Activated naive CD8-positive, alpha-beta T cell treated with anti-CD3 and anti-CD28 coated beads, Interleukin-2, amount 50 U/mL, for 24 hours (primary cell): ENCODE measurements at regions not wholly inside any gene's neighbourhood (a gene's known extent, or its start where the extent isn't known, plus 50 kb on each side); places are given as distances from the start of the nearest gene placed in this dataset.

Source experiments
- ATAC-seq: fragments of 150-1000 bp; cut with Tn5 transposase; one replicate; pipeline ENCODE4 v1.10.0; 2021
- DNase-seq: peaks from one replicate; pipeline ENCODE4 v3.0.0; 2021
- H3K27ac Mint-ChIP-seq: one replicate; pipeline ENCODE4 v1.8.0; 2021; ENCODE audit warnings: mild to moderate bottlenecking, mixed read lengths
- H3K27me3 Mint-ChIP-seq: one replicate; pipeline ENCODE4 v1.8.0; 2021; ENCODE audit warnings: mixed read lengths
- H3K36me3 Mint-ChIP-seq: one replicate; pipeline ENCODE4 v1.8.0; 2021; ENCODE audit warnings: low read depth, mixed read lengths
- H3K4me1 Mint-ChIP-seq: one replicate; pipeline ENCODE4 v1.8.0; 2021; ENCODE audit warnings: mixed read lengths
- H3K4me3 Mint-ChIP-seq: one replicate; pipeline ENCODE4 v1.8.0; 2021; ENCODE audit warnings: mild to moderate bottlenecking, moderate library complexity, mixed read lengths
- H3K9me3 Mint-ChIP-seq: one replicate; pipeline ENCODE4 v1.8.0; 2021; ENCODE audit warnings: mixed read lengths

DNA sequence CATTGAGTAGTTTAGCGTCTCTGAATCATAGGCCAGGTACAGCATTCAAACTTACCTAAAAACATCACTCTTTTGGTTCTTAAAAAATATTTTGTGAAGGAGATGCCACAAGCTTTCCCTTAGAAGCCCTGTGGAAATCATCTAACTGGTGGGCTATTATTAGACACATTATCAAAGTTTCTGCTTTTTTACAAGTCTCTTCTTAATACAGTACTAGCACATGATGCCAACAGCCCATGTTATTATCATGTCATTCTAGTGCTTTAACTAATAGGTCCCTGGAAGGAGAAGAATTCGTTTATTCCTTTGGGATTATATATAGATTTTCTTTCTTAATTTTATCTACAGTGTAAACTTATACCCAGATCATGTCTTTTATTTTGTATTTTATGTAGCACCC is 146.0 kb upstream of the PTPRK start:
- ATAC-seq (no peak), DNase-seq (no peak)
- H3K27me3 Mint-ChIP-seq: peaks cover 14% of the 10 kb centered on the region
- H3K9me3 Mint-ChIP-seq: no peaks in the 10 kb centered on the region
- no peak overlapping the region for H3K4me3 Mint-ChIP-seq
- H3K4me1 Mint-ChIP-seq: no peaks in the 10 kb centered on the region
- H3K27ac Mint-ChIP-seq: no peak overlapping the region
- no peaks in the 10 kb centered on the region for H3K36me3 Mint-ChIP-seq

DNA sequence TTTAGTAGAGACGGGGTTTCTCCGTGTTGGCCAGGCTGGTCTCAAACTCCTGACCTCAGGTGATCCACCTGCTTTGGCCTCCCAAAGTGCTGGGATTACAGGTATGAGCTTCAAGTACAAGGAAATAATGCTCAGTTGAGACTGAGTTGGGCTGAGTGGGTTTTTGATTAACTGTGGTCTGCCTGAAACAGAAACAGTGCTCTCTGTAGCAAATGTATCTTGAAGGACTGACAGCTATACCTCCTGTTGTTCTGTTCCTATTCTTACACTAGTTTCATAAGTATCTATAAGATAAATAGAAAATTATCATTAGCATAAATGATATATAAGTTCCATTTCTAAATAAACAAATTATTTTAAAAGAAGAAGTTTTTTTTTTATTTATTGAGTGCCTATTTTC is 142.8 kb upstream of the PTPRK start:
- H3K36me3 Mint-ChIP-seq: peaks cover 1% of the 10 kb centered on the region
- ATAC-seq: no peak

DNA sequence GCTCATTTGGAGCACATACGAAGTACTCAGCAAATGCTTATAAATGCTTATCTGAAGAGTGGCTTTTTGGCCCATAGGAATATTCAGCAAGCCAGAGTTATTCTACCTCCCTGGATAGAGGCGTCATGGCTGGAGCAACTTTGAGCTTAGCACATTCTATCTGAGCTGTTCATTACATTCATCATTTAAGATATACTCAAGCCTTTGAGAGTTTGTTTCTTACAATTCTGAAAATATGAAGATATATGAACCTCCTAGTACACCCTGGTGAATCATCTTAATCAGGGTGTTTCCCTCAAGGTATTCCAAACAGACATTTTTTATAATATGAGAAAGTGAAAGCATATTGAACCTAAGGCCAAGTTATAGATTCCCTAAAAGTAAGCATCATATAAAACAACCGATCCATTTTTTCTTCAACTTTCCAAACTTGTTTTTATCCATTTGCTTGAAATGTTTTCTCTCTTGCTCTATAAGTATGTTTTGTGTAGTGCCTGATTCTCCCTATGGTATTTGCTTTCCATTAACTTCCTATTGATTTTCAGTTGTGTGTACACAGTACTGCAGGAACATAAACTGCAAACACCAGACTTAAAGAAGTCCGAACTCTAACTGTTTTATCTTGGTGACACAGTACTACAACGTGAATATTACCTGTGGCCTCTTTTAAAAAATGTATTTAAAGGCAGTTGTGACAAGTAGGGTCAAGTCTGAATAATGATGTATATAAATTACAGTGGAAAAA is 139.7 kb upstream of the PTPRK start:
- Mint-ChIP-seq H3K36me3 (peaks cover 3% of the 10 kb centered on the region), H3K4me3 (no peak overlapping the region), H3K27ac (no peak overlapping the region), H3K4me1 (peaks cover 52% of the 10 kb centered on the region), H3K9me3 (no peaks in the 10 kb centered on the region), H3K27me3 (peaks cover 5% of the 10 kb centered on the region)
- ATAC-seq (no peak), DNase-seq (no peak)

More for the DNA sequence above, 142.8 kb upstream of the PTPRK start:
- Mint-ChIP-seq H3K27ac (no peak overlapping the region), H3K9me3 (no peaks in the 10 kb centered on the region), H3K4me1 (peaks cover 24% of the 10 kb centered on the region), H3K4me3 (no peak overlapping the region), H3K27me3 (peaks cover 7% of the 10 kb centered on the region)
- no peak for DNase-seq

DNA sequence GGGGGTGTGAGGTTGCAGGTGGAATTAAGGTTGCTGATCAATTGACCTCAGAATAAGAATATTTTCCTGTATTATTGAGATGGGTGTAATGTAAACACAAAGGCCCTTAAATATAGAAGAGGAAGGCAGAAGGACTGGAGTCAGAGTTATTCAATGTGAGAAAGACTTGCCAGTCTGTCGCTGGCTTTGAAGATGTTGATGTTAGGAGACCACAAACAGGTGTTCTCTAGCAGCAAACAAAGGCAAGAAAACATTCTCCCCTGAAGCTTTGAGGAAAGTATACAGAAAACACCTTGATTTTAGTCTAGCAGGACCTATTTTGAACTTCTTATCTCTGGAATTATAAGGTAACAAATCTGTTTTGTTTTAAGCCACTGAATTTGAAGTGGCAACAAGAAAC is 138.9 kb upstream of the PTPRK start:
- no peak overlapping the region for H3K27ac Mint-ChIP-seq
- peaks cover under 1% of the 10 kb centered on the region for H3K27me3 Mint-ChIP-seq
- H3K4me1 Mint-ChIP-seq: peaks cover 58% of the 10 kb centered on the region
- peaks cover 3% of the 10 kb centered on the region for H3K36me3 Mint-ChIP-seq
- DNase-seq: no peak
- H3K9me3 Mint-ChIP-seq: no peaks in the 10 kb centered on the region
- no peak for ATAC-seq
- H3K4me3 Mint-ChIP-seq: no peak overlapping the region

DNA sequence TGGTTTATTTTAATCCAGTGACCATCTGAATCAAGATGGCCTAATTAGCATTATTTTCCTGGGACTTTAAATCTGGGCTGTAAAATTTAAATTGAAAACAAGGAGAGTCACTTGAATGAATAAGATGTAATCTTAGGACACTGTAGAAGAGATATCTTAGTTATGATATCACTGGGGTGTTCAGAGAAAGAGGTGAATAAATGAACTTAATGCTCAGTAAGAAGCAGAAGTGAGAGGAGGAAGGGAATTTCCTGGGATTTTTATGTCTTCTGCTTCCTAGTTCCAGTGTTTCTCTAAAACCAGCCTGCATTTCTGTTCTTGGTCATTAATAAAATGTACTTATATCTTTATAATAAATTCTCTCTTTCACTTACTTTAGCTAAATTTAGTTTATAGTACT is 136.8 kb upstream of the PTPRK start:
- Mint-ChIP-seq H3K4me1 (peaks cover 60% of the 10 kb centered on the region), H3K4me3 (peak overlapping the region; percentile 30), H3K27me3 (no peaks in the 10 kb centered on the region), H3K36me3 (peaks cover 3% of the 10 kb centered on the region), H3K27ac (peak overlapping the region; percentile 88), H3K9me3 (no peaks in the 10 kb centered on the region)
- no peak for ATAC-seq
- DNase-seq: no peak

DNA sequence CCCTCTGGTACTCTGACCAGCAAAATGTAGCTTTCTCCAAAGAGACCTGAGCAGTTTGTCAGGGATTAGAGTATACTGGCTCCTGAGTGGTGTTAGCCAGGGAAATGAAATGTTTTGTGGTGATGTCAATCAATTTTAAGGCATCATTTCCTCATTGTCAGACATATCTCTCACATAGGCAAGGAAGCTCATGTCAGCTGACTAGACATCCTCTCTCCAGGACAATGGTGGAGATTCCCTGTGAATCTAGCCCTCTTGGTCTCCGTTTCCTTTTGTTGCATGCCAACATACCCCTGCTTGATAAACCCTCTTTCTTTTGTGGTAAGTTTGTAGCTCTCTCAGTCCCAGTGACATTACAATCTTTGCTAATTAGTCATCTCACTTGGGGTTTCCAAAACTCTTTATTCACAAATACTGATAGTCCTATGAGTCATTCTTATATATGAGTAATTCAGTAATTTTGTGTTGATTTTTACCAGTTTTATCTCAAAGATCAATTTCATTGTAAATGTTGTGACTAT is 135.6 kb upstream of the PTPRK start:
- DNase-seq: peak; percentile 8
- peak overlapping the region; percentile 94 for H3K27ac Mint-ChIP-seq
- H3K36me3 Mint-ChIP-seq: peaks cover 3% of the 10 kb centered on the region
- ATAC-seq: peak; percentile 97
- no peaks in the 10 kb centered on the region for H3K9me3 Mint-ChIP-seq
- peaks cover 2% of the 10 kb centered on the region for H3K27me3 Mint-ChIP-seq
- H3K4me3 Mint-ChIP-seq: peak overlapping the region; percentile 46
- H3K4me1 Mint-ChIP-seq: peaks cover 60% of the 10 kb centered on the region

DNA sequence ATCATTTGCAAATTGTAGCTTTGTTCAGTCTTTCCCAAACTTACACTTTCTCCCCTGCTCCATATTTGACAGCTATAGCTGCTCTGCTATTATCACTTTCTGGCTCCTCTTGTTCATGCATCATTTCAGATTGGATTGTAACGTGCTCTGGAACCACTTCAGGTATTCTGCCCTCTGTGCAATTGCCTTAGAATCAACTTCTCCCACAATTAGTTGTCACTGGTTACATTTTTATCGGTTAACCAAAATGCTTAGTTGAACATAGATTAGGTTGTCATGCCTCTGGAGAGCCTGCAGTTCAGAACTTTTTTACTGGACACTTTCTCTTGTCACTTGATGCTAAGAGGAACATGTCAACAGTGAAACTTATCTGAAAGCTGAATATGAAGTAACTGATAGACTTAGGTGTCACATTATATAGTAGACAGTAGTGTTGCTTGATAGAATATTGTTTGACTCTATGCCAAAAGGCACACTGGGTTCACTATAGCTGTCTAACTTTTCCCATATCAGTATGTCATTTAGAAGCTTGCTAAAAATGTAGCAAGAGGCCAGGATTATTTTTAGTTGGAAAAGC is 127.7 kb upstream of the PTPRK start:
- peaks cover 16% of the 10 kb centered on the region for H3K4me1 Mint-ChIP-seq
- no peak overlapping the region for H3K4me3 Mint-ChIP-seq

DNA sequence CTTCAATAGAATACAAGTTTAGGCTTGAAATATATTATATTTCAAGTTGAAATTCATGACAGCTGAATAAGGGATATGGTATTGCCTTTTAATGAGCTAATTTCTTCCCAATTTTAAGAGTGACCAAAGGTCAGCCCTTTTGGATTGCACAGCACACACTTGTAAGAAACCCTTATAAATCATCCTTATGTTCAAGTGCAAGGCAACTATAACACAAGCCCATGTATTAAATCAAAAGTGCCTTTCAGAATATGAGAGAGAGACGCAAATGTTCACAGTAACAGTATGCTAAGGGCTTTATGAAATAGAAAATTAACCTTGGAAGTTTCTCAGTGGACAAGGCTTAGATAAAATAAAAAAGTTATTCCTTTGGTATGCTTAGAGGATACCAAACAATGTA is 121.7 kb upstream of the PTPRK start:
- Mint-ChIP-seq H3K36me3 (no peaks in the 10 kb centered on the region), H3K27me3 (peaks cover 5% of the 10 kb centered on the region), H3K9me3 (no peaks in the 10 kb centered on the region), H3K27ac (no peak overlapping the region), H3K4me3 (no peak overlapping the region), H3K4me1 (no peaks in the 10 kb centered on the region)
- ATAC-seq: no peak
- DNase-seq: no peak

More for the DNA sequence above, 127.7 kb upstream of the PTPRK start:
- Mint-ChIP-seq H3K27ac (no peak overlapping the region), H3K9me3 (no peaks in the 10 kb centered on the region), H3K36me3 (no peaks in the 10 kb centered on the region), H3K27me3 (peaks cover 4% of the 10 kb centered on the region)
- ATAC-seq: no peak
- no peak for DNase-seq

DNA sequence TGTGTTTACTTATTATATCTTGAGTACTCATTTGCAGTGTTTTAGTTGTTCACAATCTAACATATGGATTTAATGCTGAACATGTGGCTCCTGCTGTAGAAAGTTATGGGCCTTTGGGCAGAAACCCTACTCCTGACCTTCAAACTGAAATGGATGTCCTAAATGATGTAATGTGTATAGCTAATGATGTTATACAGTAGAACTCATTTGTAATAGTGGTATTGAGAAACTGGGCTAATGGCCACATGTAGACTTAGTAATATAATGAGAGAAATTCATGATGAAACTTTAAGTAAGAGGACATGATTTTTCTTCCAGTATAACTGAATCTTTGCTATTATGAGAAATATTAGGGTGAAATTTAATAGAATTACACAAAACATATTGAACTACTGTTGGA is 121.3 kb upstream of the PTPRK start:
- Mint-ChIP-seq H3K4me1 (no peaks in the 10 kb centered on the region), H3K9me3 (no peaks in the 10 kb centered on the region), H3K36me3 (no peaks in the 10 kb centered on the region), H3K27me3 (peaks cover 9% of the 10 kb centered on the region), H3K27ac (no peak overlapping the region), H3K4me3 (no peak overlapping the region)
- ATAC-seq: no peak
- no peak for DNase-seq

DNA sequence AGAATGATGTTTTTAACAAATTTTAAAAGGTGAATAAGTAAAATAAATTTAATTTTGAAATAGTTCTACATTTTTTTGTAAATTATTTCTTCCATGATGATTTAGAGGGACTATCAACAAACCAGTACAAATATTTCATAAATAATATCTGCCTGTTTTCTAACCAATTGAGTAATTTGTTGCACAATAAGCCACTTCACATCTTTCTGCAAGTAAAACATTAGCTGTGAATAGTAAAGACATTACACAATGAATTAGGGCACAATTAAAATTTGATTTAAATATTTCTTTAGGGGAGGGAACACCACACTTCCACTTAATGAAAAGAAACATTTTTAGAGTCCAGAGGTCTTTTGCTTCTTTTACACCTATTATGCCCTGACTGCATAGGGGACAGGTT is 118.4 kb upstream of the PTPRK start:
- ATAC-seq (no peak), DNase-seq (no peak)
- H3K9me3 Mint-ChIP-seq: no peaks in the 10 kb centered on the region
- H3K4me3 Mint-ChIP-seq: no peak overlapping the region
- no peak overlapping the region for H3K27ac Mint-ChIP-seq
- no peaks in the 10 kb centered on the region for H3K36me3 Mint-ChIP-seq
- H3K27me3 Mint-ChIP-seq: peaks cover 14% of the 10 kb centered on the region
- no peaks in the 10 kb centered on the region for H3K4me1 Mint-ChIP-seq

DNA sequence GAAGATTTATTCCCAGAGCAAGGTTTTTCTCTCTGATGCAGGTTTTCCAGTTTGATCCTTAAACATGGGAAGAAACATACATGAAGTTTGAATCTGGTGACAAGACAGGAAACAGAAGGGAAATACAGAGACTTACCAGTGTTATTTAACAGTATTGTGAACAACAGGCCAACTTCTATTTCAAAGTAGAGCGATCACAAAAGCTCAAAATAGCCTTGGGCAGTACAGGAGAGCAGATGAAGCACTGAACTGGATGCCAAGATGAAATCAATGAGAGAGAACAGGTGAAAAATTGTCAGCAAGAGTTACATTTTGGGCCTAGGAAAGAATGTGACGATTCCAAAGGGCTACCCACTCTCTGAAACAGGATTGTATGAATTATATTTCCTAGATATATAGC is 114.8 kb upstream of the PTPRK start:
- Mint-ChIP-seq H3K36me3 (no peaks in the 10 kb centered on the region), H3K4me1 (no peaks in the 10 kb centered on the region), H3K4me3 (no peak overlapping the region), H3K27ac (no peak overlapping the region), H3K9me3 (no peaks in the 10 kb centered on the region), H3K27me3 (peaks cover 15% of the 10 kb centered on the region)
- ATAC-seq (no peak), DNase-seq (no peak)

DNA sequence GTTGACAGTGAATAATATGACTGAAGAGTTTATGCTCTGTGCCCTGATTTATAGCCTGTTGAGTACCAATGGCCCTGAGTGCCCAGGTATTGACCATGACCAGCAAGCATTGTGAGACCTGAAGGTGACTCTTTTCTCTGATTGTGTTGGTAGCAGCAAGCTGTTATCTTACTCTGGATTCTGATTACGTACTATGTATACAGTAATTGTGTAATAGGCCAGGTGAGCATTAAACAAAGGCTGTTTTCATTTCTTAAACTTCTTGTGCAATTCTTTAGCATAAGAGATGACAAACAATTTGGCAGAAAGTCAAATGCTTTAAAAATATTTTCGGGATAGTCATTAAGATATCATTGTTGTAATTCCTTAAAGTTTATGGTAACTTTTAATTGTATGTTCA is 111.7 kb upstream of the PTPRK start:
- Mint-ChIP-seq H3K4me3 (no peak overlapping the region), H3K36me3 (no peaks in the 10 kb centered on the region), H3K4me1 (no peaks in the 10 kb centered on the region), H3K27me3 (peaks cover 12% of the 10 kb centered on the region), H3K9me3 (no peaks in the 10 kb centered on the region), H3K27ac (no peak overlapping the region)
- DNase-seq: no peak
- ATAC-seq: no peak

DNA sequence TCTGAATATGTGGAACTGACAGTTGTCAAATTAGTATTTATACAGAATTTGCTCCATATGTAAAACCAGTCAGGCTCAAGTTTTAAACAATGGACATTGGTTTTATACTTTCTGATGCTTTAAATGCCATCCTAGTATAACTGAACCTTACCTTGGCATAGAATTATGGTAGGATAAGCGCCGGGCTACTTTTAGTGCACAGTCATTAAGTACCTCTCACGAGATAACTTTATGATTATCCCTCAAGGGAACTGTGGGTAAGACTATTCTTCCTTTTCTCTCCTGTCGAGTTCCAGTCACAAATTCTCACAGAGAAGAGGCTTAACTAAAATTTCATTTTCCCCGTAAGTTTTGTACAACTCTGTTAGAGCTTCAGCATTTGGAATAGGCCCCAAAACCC is 110.6 kb upstream of the PTPRK start:
- peaks cover 4% of the 10 kb centered on the region for H3K4me1 Mint-ChIP-seq
- no peak overlapping the region for H3K4me3 Mint-ChIP-seq
- no peak for ATAC-seq
- H3K36me3 Mint-ChIP-seq: no peaks in the 10 kb centered on the region
- no peaks in the 10 kb centered on the region for H3K9me3 Mint-ChIP-seq
- H3K27ac Mint-ChIP-seq: no peak overlapping the region
- no peak for DNase-seq
- H3K27me3 Mint-ChIP-seq: peaks cover 8% of the 10 kb centered on the region

DNA sequence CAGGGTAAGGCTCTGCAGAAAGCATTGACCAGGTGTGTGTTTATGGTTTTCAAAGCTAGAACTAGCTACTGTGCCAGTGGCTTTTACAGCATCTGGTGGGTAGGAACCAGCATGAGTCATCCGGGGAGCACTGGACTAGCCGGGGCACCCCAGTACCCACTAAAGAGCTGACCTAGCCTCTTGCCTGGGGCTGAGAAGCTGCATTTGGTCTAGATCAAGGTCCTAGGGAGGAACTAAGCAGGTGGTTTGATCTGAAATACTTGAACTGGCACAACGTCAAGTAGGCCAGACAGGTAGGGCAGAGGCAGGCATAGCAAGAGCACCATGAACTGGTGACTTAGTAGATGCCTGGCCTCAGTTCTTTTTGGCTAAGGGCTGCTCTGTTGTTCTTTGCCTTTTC is 109.8 kb upstream of the PTPRK start:
- no peaks in the 10 kb centered on the region for H3K36me3 Mint-ChIP-seq

DNA sequence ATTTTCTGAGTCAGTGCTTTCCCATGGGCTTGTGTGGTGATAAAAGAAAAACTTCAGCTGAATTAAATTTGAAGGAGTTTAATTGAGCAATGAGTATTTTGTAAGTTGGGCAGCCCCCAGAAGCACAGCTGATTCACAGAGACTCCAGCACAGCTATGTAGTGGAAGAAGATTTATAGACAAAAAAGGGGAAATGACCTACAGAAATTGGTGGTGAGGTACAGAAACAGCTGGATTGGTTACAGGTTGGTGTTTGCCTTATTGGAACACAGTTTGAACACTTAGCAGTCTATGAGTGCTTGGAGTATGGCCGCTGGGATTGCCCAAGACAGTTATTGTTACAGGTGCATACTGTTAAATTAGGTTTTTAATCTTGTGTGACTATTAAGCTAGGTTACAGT is 96.9 kb upstream of the PTPRK start:
- no peak overlapping the region for H3K4me3 Mint-ChIP-seq
- H3K9me3 Mint-ChIP-seq: peaks cover 13% of the 10 kb centered on the region
- peaks cover 3% of the 10 kb centered on the region for H3K4me1 Mint-ChIP-seq
- H3K27me3 Mint-ChIP-seq: peaks cover 22% of the 10 kb centered on the region
- no peak for ATAC-seq
- peaks cover 2% of the 10 kb centered on the region for H3K36me3 Mint-ChIP-seq
- DNase-seq: no peak
- no peak overlapping the region for H3K27ac Mint-ChIP-seq

More for the DNA sequence above, 109.8 kb upstream of the PTPRK start:
- H3K27me3 Mint-ChIP-seq: peaks cover 6% of the 10 kb centered on the region
- no peak overlapping the region for H3K4me3 Mint-ChIP-seq
- DNase-seq (no peak), ATAC-seq (no peak)
- H3K4me1 Mint-ChIP-seq: peaks cover 4% of the 10 kb centered on the region
- no peak overlapping the region for H3K27ac Mint-ChIP-seq
- H3K9me3 Mint-ChIP-seq: no peaks in the 10 kb centered on the region
